ENCODE measurements at regions not wholly inside any gene's neighbourhood (a gene's known extent, or its start where the extent isn't known, plus 50 kb on each side); places are given as distances from the start of the nearest gene placed in this dataset.

DNA sequence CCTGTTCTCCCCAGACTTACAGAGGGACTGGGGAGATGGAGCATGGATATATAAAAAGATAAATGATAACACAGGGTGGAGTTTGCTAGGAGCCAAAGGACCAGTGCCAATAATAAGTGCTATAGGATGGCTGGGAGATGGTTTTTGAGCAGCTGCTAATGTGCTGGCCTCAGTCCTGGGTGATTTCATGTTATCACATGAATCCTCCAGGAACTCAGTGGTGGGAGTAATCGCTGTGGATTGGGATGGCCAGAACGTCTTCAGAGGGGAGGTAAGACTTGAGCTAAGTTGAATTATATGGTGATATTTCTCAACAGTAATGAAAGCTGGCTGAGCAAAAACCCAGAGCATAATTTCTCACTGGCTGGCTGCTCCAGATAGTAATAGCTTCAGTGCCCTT, 441.4 kb downstream of the SLC4A3 start:
- DNase-seq: no peak

DNA sequence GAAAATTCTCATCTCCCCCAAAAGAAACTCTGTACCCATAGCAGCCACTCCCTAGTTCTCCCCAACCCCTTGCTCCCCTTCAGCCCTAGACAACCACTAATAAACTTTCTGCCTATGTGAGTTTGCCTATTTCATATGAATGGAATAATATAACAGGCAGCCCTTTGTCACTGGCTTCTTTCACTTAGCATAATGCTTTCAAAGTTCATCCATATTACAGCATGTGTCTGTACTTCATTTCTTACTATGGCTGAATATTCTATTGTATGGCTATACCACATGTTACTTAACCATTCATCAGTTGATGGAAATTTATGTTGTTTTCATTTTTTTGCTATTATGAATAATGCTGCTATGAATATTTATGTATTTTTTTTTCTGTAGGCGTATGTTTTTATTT, 442.9 kb downstream of the SLC4A3 start:
- no peak for DNase-seq

DNA sequence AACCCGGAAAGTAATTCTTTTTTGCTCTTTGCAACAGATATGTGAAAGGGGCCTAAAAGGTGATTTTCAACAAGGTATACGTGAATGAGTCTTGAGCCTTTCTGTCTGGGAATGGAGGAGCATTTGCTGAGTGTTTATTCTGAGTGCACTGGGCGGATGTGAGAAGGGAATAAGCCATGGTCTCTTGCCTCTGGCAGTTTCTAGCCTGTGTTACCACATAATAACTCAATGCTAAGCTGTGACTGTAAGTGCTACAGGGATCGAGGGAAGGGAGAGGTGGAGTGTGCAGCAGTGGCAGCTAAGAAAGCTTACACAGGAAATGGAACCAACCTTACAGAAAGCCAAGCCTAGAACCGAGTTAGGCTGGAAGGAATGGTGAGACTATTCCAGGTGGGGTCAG, 444.3 kb downstream of the SLC4A3 start:
- DNase-seq: no peak

DNA sequence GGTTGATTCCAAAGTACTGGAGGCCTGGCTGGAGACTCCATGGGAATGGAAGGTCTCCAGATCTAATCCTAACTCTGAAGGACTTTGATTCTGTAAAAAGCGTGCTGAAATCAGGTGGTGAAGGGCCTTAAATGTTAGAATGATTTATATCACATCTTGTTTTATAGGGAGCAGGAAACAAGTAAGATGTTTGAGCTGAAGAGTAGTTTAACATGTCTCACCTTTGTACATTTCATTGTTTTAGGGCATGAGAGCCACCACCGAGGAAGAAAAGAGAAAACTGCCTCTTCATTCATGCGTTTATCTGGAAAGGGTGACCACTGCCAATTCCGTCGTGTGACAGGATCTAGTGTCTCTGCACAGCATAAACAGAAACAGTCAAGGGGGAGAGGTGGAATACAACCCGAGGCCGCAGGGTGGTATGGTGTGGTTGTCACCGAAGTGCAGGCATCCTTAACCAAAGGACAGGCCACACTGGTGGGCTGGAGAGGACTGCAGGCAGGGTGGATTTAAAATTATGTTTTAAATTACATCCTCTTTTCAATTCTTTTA, 445.3 kb downstream of the SLC4A3 start:
- DNase-seq: no peak

DNA sequence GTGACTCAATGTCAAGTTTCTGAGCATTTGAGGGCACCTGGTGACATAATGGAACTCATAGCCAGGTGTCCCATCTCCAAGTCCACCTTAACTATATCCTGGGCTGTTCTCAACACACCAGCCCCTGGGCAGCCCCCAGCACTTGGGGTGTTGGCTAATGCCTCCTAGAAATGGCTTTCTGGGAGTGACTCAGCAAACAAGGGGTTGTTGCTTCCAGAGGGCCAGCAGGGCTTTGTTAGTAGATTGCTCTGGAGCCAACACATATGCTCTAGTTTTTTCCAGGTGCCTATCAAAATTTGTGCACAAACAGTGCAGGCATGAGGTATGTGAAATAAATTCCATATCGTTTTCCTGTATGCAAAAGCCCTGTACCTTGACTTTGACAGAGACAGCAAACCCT, 448.4 kb downstream of the SLC4A3 start:
- DNase-seq: no peak

DNA sequence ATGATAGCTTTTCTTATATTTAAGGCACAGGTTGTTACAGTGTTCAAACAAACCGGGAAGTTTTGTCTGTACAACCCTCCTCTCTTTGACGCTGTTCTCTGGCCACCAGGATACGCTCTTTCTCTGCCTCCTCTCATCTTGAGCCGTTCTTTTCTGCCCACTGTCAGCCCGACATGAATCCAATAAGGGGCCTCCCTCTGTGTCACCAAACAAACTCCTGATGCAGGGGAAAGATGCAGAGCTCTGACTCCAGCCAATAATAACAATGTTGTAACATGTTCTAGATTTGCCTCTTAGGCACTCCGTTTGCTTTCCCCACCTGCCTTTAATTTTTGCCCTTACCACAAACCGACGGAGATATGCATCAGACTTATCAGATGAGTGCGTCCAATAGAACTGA, 449.3 kb downstream of the SLC4A3 start:
- no peak for DNase-seq

DNA sequence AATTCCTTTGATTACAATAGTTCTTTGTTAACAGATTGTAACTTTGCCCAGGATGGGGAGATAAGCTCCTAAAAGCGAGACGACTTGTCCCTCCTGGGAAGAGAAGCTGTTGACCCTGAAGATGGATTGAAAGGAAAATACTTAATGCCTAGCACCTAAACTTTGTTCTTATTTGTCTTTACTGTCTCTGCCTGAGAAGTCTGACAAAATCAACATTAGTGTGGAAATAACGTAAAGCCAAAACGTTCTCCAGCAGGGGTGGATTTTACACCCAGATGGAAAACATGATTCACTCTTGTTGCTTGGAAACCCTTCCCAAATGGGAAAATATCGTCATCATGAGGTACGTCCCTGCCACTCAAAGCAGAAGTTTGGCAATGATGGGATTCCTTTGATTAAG, 450.1 kb downstream of the SLC4A3 start:
- DNase-seq: no peak

DNA sequence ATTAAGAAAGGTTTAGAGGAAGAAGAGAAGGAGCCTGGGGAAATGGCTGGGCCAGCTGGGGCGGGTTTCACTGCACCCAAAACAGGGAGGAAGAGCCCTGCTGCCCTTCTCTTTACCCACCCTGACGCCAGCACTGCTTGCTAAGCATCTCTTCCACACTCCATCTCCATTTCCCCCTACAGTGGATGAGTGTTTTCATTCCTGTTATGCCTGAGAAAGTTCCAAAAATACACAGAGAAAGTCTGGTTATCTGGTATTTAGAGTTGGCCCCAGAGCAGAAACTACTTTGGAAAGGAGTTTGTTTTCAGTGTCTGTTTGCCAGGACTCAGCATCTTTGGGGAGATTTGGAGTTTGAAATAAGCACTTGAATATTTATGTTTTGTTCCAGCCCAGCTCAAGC, 451.0 kb downstream of the SLC4A3 start:
- no peak for DNase-seq

DNA sequence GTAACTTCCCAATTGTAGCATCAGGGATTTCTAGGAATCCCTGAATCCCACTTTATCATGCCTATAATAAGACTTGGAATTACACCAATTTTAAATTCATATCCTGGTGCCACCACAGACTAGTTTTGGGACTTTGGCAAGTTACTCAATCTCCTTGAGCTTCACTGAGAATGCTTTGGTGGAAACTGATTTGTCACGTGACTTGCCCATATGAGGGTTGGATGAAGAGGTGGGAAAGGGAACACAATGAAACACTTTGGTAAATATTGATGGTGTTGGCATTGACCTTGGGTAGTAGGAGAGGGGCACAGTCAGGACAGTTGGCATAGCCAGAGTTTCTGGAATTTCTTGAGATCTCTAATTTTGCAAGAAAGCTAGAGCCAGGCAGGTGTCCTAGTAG, 452.2 kb downstream of the SLC4A3 start:
- no peak for DNase-seq

DNA sequence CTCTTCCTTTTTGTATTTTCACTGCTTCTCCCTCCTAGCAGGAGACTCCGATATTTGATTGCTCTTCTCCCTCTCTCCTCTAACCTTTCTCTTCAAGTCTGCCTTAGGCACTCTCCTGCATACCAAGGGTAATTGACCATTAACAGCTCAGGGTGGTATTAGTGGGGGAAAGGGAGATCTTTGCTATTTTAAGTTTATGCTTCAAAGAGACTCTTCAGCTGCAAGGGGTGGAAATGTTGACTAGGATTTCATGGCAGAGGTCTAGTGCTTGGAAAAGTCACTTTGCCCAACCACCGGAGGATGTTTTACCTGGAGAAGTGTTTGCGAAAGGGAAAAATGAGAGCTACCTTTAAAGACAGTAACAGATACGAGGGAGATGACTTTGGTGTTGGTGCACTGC, 453.7 kb downstream of the SLC4A3 start:
- DNase-seq: no peak

DNA sequence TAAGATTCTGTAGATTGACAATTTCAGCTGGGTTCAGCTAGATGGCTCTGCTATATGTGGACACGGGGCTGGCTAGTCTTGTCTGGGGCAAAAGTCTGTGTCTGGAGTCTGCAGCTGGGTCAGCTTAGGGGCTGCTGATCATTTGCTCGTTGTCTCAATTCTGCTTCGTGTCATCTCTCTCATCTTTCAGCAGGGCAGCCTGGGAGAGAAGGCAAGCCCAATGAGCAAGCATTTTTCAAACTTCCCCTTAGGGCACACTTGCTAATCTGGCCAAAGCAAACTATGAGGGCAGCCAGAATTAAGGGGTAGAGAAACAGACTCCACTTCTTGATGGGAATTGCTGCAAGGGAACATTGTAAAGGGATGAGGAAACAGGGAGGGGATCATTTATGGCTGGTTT, 462.6 kb downstream of the SLC4A3 start:
- no peak for DNase-seq

DNA sequence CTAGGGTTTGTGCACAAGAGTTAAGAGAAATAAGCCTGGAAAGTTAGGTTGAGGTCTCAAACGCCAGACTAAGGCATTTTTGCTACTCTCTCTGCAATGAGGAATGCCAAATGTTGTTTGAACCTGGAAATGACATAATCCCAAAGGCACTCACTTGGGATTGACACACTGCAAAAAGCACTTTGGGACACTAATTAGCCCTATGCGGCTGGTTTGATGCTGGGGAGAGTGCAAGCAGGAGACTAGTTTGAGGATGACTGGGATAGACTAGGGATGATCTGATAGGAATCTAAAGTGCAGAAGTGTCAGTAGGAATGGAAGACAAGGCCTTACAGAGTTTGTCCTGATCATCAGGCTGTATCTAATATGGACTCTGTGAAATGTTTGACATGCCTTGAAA, 469.0 kb downstream of the SLC4A3 start:
- DNase-seq: no peak

DNA sequence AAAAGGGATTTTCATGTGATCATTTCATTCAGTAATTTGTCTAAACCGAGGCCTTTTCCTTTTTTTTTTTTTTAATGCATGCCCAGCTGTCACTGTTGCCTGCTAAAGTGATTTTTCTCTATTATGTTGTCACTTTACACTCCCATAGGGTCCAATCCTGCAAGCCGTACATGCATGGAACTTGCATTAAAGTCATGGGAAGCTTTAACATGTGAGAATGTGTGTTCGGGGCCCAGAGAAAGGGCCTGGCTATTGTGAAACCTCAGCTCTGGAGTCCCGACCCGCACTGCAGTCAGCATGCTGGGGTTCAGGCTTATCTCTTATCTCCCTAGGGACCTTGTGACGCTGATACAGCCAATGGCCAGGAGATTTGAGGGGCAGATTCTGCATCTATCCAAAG, 474.6 kb downstream of the SLC4A3 start:
- DNase-seq: no peak

DNA sequence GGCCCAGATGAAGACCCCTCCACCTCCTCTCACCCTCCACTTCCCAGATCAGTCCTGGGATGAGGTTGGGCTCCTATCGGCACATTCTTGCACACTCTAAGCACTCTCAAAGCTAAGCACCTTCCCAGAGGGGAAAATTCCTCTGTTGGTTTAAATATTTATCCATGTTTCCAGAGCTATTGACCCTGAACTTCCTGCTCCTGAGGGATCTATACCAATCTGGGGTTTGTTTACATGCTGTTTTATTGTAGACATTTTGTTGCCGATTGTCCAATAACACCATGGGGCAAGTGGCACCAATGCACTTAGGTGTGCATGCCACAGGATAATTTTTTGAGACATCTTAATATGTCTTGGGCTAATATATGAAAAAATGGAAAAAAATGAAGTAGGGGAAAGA, 476.2 kb downstream of the SLC4A3 start:
- DNase-seq: no peak

DNA sequence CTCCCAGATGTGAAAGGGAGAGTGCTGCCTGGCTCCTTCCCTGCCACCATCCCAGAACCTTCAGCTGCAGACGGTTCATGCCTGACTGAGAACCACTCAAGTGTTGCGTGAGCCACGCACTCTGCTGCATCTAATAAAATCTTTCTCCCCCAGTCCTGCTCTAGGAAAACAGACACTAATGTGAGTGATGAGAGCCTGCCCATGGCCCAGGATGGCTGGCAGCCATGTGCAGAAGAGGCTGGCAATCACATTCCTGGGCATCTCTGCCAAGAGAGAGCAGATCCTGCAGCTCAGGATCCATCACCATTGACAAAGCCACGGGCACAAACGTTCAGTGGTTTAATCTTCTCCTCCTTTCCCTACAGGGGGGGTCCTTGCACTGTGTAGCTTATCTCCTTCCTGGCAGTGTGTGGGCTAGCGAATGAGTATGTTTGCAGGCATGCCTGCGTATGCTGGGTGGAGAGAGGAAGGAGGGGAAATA, 477.5 kb downstream of the SLC4A3 start:
- no peak for DNase-seq

DNA sequence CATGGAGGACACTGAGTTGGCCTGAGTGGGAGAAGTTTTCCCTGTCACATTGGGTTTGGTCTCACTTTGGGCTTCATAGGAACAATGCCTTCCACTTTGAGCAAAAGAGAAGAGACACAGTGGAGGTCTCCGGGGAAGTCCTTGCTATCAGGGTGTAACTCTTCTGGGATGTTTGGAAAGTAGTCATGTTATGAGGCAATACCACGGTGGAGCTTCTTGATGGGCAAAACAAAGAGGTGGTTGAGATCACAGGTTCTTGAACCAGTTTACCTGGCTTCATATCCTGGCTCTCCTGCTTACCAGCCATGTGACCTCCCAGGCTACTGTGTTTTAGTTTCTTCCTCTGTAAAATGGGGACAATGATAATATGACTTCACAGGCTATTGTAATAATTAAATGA, 478.6 kb downstream of the SLC4A3 start:
- no peak for DNase-seq

DNA sequence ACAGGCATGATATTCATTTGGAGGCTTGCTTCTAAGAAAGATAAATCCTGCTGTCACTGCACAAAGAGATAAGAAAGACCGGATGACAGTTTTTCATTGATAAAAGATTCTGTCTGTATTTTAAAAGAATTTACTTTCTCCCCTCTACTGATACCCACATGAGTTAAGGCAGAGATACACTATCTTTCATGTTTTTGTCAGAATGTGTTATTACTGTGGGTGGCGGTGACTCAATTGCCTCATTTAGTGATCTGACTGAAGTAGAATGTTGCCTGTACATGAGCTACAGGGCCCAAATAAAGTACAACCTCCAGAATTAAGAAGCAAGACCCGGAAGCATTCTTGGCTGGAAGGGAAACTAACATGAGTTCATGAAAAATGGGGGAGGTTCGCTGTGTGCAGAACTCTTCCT, 480.0 kb downstream of the SLC4A3 start:
- no peak for DNase-seq

DNA sequence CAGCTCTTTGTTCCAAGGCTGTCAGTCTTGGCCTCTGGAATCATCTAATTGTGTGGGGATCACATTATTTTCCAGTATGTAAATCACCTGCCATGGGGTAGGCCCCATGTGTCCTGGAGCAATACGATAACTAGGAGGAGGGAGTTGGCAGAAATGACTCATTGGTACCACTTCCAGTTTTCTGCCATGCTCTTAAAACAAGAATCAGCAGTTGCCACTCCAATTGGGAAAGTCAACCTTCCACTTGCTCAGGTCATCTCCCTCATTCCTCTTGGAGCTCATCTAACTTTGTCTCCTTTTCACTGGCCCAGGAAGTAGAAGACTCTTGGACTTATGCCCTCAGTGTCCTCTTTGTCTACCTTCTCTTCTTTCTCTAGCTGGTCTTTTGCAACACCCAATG, 487.0 kb downstream of the SLC4A3 start:
- no peak for DNase-seq

DNA sequence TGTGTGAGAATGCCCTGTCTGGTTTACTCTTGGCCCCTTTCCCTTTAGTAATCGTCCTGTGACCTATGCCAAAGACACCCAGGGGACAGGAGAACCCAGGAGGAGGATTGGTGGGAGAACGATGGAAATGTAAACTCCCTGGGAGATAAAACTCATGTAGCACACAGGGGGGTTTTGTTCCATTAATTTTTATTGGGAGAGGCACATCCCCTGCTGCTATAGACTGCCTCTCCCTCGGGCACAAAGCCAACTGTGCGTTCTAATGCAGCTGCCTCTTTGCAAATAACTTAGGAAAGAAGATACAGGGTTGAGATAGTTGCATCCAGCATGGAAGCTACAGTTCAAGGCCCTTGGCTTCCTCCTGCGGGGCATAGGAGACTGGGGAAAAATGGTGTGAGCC, 489.6 kb downstream of the SLC4A3 start:
- DNase-seq: no peak

DNA sequence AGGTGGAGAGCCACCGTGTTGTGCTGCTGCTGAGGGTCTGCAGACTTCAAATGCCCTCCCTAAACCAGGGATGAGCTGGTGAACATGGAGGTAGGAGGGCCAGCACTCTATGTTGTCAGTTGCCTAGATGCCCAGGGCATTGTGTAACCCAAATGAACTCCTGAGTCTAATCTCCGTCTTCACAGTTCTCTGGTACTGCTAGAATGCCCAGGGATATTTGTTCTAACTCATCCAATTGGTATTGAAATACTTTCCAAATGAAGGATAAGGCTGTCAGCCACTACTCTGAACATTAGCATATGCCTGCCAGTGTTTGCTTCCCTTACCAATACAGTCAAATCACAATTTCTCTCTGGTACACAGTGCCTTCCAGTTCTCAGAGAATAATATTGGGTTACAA, 492.6 kb downstream of the SLC4A3 start:
- DNase-seq: no peak

DNA sequence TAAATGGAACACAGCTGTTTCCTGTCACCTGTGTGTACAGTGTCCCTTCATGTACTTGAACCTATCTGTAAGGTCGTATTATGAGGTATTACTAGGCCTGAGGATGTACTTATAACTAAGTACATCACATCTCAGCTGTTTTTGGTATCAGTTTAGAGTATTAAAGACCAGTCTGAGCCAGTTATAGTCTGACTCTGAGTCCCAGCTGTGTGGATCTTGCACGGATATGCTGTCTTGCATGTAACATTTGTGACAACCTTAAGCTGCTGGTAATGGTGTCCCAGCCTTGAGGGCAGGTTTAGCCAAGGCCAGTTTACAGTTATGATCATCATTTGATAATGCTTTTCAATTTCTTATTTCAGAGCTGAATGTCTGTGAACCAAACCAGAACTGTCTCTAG, 496.3 kb downstream of the SLC4A3 start:
- DNase-seq: no peak

DNA sequence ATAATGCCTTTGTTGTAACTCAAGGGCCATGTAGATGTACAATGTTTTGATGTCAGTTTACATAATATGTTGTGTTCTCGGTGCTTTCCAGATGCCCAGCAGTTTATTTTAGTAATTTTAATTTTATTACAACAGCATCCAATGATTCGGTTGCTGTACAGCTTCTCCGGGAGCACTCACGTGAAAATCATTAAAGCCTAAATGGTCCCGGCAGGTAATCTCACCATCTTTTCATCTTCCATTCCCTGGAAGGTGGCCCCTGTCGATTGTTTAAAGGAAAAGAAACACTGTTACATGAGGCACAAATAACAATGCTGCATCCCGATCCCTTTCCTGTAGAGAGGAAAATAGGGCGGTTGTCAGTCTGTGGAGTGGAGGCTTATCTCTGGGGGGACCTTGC, 498.1 kb downstream of the SLC4A3 start:
- DNase-seq: no peak

DNA sequence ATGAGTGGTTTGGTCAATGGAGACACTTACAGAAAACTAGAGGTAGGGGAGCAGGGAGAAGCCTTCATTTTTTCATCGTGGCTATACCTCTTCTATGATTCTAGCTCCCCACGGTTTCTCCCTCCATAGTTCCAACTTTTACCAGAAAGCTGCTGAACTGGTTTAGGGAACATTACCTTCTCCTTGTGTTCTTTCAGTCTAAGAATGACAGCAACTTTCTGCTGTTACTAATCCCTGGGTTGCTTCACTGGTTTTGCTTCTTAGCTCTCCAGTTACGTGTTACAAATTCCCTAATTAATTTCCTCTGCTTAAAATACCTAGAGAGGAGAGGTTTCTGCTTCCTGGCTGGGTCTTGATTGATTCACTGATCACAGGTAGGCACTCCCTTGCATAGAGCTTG, 499.9 kb downstream of the SLC4A3 start:
- no peak for DNase-seq

DNA sequence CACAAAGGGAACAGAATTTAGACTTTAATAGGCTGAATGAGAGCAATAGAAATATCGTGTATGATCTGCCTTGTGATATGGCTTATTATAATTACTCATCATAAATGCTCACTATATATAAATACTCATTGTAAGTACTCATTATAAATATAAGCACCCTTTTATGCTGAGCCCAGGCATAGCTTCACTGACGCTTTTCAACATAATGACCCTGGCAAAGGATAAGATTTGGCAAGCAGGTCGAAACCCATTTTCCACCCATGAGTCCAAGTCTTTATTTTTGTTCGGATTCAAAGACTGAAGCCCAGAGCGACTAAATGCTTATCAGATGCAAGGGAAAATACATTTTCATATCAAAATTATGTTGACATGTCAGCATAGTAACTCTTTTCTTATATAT, 500.4 kb downstream of the SLC4A3 start:
- DNase-seq: no peak

DNA sequence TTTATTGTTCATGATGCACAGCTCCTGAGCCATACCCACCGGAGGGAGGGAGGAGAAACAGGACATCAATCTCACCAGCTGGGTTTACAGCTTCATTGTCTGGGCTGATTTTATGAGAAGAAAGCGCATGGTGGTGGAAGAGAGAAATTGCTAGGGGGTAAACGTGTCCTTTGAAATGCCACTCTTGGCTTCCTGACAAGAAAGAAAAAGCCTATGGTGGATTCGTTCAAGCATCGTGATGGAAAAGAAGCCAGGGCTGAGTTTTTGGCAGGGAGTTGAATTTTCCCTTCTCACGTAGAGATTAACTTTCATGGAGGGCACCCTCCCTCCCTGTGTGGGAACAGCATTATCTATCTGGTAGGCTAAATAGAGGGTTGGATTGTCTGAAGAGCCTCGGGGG, 502.0 kb downstream of the SLC4A3 start:
- DNase-seq: no peak

Data from activated CD4-positive, alpha-beta T cell treated with anti-CD3 and anti-CD28 coated beads for 1 hour (primary cell).